GM21717 (cell line): ENCODE measurements at regions not wholly inside any gene's neighbourhood (a gene's known extent, or its start where the extent isn't known, plus 50 kb on each side); places are given as distances from the start of the nearest gene placed in this dataset.
"Not testable (repeated sequence)": the region's sequence is repeated elsewhere in the genome, so short reads cannot be mapped to it uniquely, and the experiment has no call there.

ENCODE experiments used
- ATAC-seq: cut with Tn5 transposase; IDR thresholded peaks from one replicate; pipeline ENCODE4 v1.9.1; 2021; ENCODE audit warnings: mild to moderate bottlenecking, moderate library complexity; ENCODE audit not compliant: unreplicated experiment

DNA sequence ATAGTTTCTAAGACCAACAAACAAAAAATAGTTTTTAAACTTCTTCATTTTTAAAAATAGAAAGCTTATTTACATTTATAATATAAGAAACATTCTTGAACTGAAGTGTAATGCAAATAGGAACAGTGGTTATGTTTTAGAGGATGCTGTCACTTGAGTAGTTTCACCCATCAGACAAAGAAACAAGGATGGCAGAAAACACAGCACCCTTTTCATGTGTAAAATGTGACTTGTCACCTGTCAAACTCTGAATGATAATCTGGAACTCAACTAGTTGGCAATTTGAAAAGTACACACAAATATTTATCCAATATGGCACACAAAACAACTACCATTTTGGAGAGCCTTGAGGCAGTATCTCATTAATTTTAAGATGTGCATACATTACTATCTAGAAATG, 816.0 kb downstream of the TSN start:
- ATAC-seq, result not testable (repeated sequence)

DNA sequence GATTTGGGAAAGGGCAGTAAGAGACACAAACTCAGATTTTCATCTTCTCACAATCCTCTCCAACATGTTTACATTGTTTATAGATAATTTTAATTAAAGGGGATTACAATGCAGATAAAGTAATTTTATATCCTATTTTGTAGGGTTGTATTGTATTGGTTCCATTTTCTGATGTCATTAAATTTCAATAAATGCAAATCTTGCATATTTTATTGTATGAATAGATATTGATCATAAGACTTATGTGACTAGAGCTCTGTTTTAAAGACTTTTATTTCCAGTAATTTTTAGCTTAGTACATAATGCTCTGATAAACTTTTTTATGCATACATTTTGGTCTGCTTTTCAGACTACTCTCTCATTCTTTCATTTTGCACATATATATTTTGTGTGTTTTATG, 819.6 kb downstream of the TSN start:
- no peak for ATAC-seq

DNA sequence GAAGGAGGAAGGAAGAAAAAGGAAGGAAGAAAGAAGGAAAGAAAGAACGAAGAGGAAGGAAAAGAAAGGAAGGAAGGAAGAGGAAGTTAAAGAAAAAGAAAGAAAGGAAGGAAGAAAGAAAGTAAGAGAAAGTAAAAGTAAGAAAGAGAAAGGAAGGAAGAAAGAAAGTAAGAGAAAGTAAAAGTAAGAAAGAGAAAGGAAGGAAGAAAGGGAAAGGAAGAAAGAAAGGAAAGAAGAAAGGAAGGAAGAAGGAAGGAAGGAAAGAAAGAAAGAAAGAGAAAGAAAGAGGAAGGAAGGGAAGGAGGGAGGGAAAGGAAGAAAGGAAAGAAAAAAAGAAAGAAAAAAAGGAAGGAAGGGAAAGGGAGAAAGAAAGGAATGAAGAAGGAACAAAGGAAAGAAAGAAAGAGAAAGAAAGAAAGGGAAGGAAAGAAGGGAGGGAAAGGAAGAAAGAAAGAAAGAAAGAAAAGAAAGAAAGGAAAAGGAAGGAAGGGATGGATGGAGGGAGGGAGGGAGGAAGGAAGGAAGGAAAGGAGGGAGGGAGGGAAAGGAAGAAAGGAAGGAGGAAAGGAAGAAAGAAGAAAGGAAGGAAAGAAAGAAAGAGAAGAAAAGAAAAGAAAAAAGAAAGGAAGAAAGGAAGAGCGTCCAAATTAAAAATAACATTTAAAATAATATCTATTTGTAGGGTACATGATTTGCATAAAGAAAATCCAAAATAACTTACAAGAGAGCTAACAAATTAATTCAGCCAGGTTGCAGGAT, 827.9 kb downstream of the TSN start:
- no peak for ATAC-seq

DNA sequence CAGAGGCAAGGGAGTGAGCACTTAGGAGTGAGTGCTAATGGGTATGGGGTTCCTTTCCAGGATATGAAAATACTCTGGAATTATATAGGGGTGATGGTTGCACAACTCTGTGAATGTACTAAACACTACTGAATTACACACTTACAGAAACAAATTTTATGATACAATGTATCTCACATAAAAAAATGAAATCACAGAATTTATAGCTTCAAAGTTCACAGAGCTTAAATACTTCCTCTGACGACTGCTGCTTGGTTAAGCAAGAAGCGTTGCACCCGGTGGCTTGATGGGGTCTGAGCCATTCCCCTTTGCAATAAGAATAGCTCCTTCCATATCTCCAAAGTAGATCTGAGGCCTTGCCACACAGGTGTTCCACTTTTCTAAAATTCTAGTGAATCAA, 835.1 kb downstream of the TSN start:
- no peak for ATAC-seq

DNA sequence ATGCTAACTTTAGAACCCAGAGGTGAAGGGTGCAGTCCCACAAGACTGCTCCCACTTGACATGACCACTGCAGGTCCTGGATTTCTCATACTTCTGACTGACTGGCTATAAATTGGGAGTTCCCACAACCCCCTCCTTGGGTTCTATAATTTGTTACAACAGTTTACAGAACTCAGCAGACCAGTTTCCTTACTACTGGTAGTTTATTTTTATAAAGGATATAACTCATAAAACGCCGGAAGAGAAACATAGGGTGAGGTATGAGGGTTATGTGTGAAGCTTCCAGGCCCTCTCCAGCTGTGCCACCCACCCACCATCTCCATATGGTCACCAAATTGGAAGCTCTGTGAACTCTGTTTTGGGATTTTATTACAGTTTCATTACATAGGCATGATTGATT, 839.6 kb downstream of the TSN start:
- no peak for ATAC-seq

DNA sequence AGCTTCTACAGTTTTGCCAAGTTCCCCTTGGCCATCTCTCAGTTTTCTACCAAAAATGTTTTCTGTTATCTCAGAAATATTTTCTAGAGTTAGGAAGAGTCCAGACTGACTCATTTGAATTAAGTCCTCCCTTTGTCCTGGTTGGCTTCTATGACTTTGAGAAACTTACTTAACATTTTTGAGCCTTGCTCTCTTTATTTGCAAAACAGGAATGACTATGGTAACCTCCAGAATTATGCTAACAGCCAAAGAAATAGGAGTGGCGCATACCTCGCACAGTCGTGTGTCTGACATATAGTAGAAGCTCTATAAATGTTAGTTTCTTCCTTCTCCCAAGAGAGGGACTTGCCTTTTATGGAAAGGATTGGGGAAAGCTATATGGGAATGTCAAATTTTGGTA, 841.1 kb downstream of the TSN start:
- ATAC-seq, result no peak

DNA sequence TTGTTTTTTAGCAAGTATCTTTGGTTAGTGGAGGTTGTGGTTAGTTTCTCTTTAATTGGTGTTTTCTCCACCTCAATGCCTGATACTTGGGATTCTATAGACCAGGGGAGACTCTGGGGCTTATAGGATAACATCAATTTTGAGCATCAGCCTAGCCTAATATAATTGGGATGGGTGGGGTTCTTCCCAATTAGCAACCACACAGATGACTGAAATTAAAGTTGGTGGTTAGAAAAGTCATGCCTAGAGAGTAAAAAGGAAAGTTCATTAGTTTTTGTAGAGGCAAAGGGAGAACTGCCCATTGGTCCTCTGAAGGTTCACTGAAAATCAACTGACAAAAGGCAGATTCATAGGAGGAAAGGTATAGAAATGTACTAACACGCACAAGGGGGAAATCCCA, 843.3 kb downstream of the TSN start:
- no peak for ATAC-seq

DNA sequence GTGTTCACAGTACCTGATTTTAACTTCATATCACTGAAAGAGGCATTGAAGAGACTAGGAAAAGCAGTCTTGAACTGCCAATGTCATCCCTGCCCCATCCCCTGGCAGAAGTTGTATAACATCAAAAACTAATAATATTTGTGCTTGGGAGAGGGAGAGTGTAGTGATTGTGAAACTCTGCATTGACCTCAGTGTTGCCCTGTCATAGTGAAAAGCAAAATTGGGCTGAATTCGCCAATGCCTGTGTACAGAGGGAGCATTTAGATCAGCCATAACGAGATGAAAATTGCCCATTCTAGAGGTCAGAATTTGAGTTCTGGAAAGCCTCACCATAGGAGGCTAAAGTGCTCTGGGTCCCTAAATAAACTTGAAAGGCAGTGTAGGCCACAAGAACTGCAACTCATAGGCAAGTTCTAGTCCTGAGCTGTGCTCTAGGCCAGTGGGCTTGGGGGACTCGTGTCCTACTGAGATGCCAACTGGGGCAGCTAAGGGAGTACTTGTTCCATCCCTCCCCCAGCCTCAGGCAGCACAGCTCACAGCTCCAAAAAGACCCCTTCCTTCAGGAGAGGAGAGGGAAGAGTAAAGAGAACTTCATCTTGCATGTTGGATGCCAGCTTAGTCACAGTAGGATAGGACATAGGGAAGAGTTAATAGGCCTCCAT, 855.6 kb downstream of the TSN start:
- ATAC-seq, result no peak

DNA sequence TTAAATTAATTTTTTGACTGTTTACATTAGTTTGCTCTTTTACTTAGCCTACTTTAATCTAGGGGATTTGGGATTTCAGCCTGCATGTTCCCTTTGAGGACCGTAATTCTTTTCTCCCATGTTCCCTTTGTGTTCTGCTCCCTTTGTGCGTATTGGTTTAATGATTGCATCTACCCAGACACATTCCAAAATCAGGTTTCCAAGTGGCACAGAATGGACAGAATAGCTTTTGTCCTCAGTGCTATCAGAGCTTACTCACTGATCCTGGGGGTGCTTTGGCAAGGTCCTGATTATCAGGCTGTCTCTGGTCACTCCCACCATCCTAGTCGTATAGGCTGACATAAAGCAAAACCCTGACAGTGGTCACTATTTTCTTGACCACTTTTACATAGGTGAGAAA, 867.5 kb downstream of the TSN start:
- ATAC-seq, result no peak

DNA sequence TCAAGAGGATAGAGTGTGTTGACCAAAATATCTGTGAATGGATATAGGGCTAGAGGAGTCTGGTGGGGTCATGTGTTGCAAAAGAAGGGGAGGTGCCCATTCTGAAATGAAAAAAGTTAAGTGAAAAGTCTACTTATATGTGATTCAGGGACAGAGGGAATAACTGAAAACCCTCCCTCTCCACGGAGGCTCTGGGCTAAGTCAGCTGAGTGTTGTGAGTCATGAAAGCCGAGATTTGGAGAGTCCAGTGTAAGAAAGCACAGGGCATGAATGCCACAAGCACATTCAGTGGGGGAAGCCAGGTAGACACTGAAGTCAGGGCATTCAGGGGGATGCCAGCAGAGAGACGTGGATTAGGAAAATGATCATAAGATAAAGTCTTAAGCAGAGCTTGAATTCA, 871.9 kb downstream of the TSN start:
- ATAC-seq, result no peak

DNA sequence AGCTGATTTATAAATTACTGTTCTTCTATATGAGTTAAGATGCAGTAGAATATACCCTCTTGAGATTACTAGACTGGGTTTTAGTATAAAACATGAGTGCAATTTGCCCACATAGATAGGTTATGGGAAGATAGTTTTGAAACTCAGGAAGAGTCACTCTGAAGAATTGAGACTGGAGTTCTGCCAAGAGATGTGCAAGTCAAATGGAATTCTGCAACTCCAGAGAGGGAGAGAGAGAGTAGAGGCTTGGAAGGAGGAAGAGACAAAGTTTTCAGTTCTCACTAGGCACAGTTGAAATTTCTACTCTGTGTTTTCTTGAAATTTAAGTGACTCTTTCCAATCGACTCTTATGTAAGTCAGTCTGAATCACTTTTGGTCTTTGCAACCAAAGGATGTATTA, 878.8 kb downstream of the TSN start:
- ATAC-seq, result no peak

DNA sequence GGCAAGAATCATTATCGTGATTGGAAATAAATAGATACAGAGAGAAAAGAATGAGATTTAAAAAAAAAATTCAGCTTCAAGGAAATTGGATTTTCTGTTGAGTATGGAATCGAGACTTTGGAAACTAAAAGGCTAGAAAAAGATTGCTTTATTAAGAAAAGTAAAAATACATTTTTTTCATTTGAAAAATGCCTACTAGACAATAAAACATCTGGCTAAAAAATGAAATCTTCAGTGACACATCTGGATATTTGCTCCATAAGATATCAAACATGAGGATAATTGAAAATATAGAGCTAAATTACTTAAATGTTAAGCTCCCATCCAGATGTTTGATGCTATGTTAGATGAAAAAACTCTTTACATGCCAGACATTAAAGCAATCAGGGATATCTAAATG, 879.5 kb downstream of the TSN start:
- no peak for ATAC-seq

DNA sequence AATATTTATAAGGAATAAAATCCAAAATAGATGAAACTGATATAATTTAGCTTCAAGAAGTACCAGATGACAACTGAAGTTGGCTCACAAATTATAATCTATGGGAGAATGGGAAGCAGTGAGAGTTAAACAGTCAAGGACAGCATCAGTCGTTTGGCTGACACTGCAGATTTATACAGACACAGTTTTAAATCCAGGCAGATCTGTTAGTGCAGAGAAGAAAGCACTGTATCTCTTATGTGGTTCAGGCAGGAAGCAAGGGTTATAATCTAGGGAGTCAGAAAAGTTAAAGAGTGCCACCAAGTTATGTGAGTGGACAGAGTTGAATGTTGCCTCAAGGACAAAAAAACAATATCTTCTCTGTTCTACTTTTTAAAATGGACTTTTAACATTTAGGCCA, 880.2 kb downstream of the TSN start:
- no peak for ATAC-seq

DNA sequence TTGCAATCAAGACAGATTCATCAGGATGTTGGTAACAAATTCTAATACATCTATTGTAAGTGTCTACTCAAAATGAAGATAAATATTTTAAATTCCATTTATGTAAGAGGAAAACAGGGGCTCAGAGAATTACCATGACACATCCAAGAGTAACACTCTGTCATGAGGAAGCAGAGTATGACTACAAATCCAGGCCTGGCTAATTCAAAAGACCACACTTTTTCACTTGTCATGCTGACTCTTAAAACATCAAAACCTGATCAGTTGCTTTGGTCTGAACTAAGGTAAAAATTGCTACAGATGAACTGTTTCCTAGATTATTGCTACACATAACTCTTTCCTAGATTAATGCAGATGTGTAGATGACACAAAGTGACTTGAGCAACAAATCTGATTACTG, 880.6 kb downstream of the TSN start:
- ATAC-seq, result no peak

DNA sequence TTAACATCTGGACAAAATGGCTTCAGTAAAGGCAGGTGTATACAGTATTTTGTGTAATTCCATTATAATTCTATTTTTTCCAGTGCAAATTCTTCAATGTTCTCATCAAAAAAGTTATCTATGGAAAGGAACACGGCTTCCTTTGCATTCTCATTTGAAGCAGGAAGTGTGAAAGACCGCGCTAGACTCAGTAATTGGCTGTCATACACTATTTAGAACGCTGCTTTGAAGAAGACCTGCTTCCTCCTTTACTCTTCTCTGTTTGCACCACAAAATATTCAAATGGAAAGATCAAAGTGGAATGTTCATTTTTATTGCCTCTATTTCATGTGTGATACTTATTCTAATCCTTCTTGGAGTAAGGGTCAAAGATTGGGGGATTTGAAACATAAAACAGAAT, 883.7 kb downstream of the TSN start:
- ATAC-seq, result no peak

DNA sequence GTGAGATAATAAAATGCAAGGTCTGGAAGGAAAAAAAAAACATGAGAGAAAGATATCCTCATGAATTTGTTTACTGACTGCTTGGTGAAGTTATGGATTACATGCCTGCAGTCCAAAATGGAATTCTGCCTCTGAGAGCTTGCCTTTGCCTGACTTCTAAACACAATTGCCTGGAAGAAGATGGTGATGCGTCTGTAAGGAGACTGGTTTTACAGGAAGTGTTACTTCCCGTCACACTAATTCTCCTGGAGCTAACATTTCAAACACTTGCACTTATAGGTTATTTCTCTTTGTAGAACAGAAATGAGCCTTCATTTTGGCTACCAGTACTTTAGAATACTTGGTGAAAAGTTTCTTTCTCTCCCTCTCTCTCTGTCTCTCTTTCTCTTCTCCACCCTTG, 884.3 kb downstream of the TSN start:
- no peak for ATAC-seq

DNA sequence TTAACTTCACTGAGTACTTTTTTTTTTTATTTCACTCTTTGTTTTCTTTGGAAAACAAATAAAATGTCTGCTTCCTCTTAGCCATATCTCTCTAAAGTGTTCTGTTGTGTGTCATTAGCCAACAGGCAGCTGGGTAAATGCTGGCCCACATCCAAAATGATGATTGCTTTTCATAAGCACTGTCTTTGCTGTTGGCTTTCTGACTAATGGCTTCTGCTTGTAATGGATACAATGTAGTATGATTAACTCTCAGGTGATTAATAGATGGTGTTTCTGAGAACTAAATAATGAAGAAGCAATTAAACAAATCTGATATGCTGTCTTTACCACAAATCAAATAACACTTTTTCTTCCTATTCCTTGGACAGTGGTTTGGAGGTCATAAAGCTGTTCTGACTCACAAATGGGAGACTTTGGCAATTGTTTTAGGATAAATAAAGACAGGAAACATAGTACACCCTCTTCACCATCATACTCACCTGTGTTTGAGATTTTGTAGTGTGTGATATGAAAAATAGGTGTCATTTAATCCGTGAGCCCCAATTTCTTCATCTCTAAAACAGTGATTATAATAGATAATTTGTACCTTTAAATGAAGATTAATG, 888.4 kb downstream of the TSN start:
- no peak for ATAC-seq

DNA sequence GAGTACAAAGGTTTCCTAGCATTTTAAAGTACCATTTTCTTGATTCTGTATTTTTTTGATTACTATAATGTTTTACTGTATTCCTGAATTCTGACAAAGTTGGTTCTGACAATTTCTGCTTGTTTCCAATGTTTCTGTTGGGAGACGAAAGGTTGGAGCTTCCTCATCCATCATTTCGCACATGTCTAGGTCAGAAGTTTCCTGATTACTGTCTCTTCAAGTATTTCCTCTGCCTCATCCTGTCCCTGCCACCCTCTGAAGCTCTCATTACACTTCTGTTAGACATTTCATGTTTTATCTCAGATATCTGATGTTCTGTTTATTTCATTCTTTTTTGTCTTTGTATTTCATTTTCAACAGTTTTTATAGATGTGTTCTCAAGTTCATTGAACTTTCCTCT, 895.8 kb downstream of the TSN start:
- ATAC-seq, result no peak

DNA sequence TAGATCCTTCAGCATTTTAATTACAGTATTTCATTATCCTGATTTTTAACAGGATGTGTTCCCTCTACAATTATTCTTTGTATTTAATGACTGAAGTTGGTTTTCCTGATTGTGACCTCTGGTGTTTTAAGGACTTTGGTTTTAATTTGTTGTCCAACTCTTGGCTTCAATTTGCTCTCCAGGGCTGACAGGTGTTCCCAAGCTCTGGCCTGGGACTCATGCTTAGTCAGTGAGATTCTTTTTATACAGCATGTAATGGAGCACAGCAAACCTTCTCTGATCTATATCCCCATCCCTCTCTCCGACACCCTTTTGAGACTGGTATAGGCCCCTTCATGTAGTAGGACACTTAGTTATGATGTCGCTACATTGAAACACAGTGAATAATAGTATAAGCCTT, 896.3 kb downstream of the TSN start:
- ATAC-seq, result no peak

DNA sequence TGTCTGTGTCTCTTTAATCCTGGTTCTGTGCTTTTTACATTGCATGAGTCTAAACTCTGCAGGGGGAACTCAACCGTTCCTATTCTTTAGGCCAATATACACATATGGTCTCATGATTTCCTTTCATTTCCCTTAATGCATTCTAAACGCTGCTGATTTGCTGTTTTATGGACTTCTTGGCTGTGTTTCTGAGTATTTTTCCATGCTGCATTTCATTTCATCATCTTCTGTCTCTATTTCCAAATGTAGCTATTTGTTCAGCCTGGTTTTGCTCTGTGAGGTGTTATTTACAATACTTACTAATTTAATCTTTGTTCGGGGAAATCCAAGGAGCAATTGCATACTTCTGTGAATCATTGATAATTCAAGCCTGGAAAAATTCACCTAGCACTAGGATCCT, 897.2 kb downstream of the TSN start:
- ATAC-seq, result no peak

DNA sequence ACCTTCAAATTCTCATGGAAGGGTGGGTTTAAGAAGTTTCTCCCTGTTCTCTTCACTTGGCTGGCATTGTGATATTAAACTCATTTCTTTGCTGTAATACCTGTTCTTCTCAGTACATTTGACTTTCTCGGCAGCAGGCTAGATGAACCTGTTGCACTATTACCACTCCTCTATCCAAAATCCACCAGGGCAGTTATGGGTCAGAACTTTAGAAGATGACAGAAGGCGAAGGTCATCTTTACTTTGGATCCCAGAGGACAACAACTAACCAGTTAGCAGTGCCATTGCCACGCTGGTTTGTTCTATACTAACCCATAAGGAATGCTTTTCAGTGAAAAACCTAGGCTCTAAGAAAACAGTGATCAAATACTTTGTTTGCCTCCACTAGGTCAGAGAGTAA, 901.0 kb downstream of the TSN start:
- no peak for ATAC-seq

DNA sequence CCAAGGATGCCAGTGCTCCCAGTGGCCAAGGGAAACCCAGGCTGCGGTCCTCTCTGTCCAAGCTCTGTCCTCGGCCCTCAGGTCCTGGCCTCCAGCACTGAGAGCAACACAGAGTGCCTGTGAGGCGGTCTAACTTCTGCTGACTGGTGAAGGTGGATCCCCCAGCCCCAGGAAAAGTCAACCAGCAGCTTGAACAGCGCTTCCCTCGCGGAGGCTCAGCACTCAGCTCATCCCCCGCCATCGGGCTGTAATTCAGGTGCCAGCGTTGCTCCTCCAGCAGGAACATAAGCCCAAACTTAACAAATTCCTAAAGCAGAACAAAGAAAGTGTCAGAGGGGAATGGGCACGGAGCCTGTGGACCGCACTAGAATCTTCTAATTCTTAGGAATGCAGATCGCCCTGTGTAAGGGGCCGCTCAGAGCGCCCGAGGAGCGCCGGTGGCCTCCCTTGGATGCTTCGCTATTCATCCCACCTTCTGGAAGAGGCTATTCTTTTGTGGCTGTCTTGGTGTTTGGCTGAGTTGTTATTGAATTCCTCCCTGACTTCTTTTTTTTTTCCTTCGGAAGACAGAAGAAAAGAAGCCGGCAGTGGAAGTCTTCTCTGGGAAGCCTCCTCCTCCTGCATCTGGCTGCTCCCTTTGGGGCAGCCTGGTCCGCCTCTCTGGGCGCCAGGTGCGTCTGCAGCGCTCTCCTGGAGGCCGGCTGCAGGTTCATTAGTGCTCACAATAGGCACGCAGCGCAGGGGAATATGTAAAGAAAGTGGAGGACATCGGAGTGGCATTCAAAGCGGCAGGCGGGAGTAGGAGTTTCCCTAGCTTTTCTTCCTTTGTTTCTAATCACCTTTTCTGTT, 905.6 kb downstream of the TSN start:
- no peak for ATAC-seq
